ENCODE measurements at regions not wholly inside any gene's neighbourhood (a gene's known extent, or its start where the extent isn't known, plus 50 kb on each side); places are given as distances from the start of the nearest gene placed in this dataset.

DNA sequence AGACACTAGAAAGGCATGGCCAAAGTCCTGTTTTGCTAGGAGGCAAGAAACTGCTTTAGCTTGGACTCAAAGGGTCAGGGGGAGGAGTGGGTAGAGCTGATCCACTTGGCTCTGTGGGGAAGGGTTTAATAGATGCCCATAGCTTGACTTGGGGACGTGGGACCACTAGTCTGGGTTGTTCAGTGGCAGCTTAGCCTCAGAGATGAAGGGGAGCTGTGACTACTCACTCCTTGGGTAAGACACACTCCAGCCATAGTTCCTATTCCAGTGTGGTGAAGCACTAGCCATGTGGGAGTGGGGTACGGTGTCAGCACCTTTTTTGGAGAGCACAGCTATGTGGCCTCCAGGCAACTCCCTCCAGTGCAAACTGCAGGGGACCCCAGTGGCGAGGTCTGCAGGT is 257.3 kb downstream of the TMEM121 start (continued):
- TF ChIP-seq NANOG (IDR thresholded peaks at IDR 0.05; ENCODE audit: borderline replicate concordance) (no peak), ZNF114 (CRISPR knock-in tag; IDR thresholded peaks at IDR 0.05) (no peak), CREB1 (CRISPR knock-in tag; IDR thresholded peaks at IDR 0.05; ENCODE audit: low read depth) (no peak), EZH2phosphoT487 (IDR thresholded peaks at IDR 0.05; ENCODE audit: unreplicated experiment) (no peak), POLR2AphosphoS5 (IDR thresholded peaks at IDR 0.05; ENCODE audit: low read depth) (no peak)
- TF ChIP-seq, protein P1, sequence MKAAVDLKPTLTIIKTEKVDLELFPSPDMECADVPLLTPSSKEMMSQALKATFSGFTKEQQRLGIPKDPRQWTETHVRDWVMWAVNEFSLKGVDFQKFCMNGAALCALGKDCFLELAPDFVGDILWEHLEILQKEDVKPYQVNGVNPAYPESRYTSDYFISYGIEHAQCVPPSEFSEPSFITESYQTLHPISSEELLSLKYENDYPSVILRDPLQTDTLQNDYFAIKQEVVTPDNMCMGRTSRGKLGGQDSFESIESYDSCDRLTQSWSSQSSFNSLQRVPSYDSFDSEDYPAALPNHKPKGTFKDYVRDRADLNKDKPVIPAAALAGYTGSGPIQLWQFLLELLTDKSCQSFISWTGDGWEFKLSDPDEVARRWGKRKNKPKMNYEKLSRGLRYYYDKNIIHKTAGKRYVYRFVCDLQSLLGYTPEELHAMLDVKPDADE (IDR thresholded peaks at IDR 0.05) = no peak
- TF ChIP-seq, protein P2, sequence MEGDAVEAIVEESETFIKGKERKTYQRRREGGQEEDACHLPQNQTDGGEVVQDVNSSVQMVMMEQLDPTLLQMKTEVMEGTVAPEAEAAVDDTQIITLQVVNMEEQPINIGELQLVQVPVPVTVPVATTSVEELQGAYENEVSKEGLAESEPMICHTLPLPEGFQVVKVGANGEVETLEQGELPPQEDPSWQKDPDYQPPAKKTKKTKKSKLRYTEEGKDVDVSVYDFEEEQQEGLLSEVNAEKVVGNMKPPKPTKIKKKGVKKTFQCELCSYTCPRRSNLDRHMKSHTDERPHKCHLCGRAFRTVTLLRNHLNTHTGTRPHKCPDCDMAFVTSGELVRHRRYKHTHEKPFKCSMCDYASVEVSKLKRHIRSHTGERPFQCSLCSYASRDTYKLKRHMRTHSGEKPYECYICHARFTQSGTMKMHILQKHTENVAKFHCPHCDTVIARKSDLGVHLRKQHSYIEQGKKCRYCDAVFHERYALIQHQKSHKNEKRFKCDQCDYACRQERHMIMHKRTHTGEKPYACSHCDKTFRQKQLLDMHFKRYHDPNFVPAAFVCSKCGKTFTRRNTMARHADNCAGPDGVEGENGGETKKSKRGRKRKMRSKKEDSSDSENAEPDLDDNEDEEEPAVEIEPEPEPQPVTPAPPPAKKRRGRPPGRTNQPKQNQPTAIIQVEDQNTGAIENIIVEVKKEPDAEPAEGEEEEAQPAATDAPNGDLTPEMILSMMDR (conservative IDR thresholded peaks at IDR 0.05; ENCODE audit: low read depth in 2 of 2) = no peak

DNA sequence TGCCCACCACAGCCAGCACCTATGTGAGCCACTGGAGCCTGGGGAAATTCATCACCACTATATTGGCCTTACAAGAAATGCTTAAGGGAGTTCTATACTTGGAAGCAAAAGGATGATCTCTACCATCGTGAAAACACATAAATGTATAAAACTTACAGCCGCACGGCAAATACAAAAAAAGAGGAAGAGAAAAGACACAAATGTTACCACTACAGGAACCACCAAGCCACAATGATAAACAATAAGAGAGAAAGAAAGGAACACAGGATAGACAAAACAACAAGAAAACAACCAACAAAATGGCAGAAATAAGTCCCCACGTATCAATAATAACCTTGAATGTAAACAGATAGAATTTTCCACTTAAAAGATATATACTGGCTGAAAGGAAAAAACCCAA is 267.5 kb downstream of the TMEM121 start:
- no peak overlapping the region for H3K4me3 Mint-ChIP-seq
- Histone ChIP-seq H3K4me3 (no peak overlapping the region), H3K27me3 (ENCODE audit: insufficient read depth) (no peaks in the 10 kb centered on the region), H3K36me3 (ENCODE audit: insufficient read depth) (peaks cover 7% of the 10 kb centered on the region; the same call in 1 of the 2 replicates), H3K9me2 (ENCODE audit: insufficient read depth) (no peaks in the 10 kb centered on the region), H4K20me1 (replicated peaks; ENCODE audit: insufficient read depth) (no peaks in the 10 kb centered on the region), H3K4me2 (no peak overlapping the region), H3K79me2 (replicated peaks; ENCODE audit: insufficient read depth) (no peaks in the 10 kb centered on the region), H3K4me1 (ENCODE audit: insufficient read depth) (no peaks in the 10 kb centered on the region), H3K27ac (ENCODE audit: low read depth) (no peak overlapping the region), H3F3A (replicated peaks; ENCODE audit: low read depth) (no peaks in the 10 kb centered on the region), H2AFZ (no peak overlapping the region)
- H3K9me3 Mint-ChIP-seq = peaks cover 96% of the 10 kb centered on the region
- DNase-seq (ENCODE audit: low spot score) (no peak), ATAC-seq (no peak)
- H3K27me3 Mint-ChIP-seq (ENCODE audit: insufficient read depth, low read depth, poor library complexity) = no peaks in the 10 kb centered on the region
- H3K4me1 Mint-ChIP-seq = no peaks in the 10 kb centered on the region
- no peak for TF ChIP-seq ZNF331 (CRISPR knock-in tag; IDR thresholded peaks at IDR 0.05; ENCODE audit: low read depth)
- no peak for TF ChIP-seq NANOG (IDR thresholded peaks at IDR 0.05; ENCODE audit: borderline replicate concordance)
- no peak for TF ChIP-seq ZNF462 (CRISPR knock-in tag; IDR thresholded peaks at IDR 0.05)
- TF ChIP-seq JUNB (IDR thresholded peaks at IDR 0.05; ENCODE audit: unreplicated experiment) = no peak
- peaks cover 22% of the 10 kb centered on the region for H3K36me3 Mint-ChIP-seq (ENCODE audit: low read depth)
- H3K27ac Mint-ChIP-seq = no peak overlapping the region
